SU-DHL-6 (cell line): ENCODE measurements at regions not wholly inside any gene's neighbourhood (a gene's known extent, or its start where the extent isn't known, plus 50 kb on each side); places are given as distances from the start of the nearest gene placed in this dataset.

Experiments used
- CTCF ChIP-seq: fragments of 200-600 bp; sonication (generic); IDR thresholded peaks from one replicate; pipeline ENCODE4 v1.5.1; 2017; ENCODE audit warnings: antibody characterized with exemption, mild to moderate bottlenecking, low read length, moderate library complexity; ENCODE audit not compliant: insufficient read depth, poor library complexity, severe bottlenecking
- EZH2phosphoT487 ChIP-seq: fragments of 200-600 bp; sonication (generic), shearing (Covaris generic); conservative IDR thresholded peaks from 2 replicates; pipeline ENCODE4 v1.6.1; 2018; ENCODE audit warnings: mild to moderate bottlenecking, antibody characterized with exemption, low read length, moderate library complexity, mixed read lengths

- TF ChIP-seq CTCF (no peak), EZH2phosphoT487 (no peak)
Observed at GRCh38 chr2:15860760-15861159, 79.6 kb upstream of the MYCN start.
